Peyer's patch (tissue), 4 donors: ENCODE measurements at regions not wholly inside any gene's neighbourhood (a gene's known extent, or its start where the extent isn't known, plus 50 kb on each side); places are given as distances from the start of the nearest gene placed in this dataset.
A peak's percentile ranks its signal among the peaks of the same experiment; 100 is the strongest.

Source experiments
- DNase-seq, 3 donors: peaks; one replicate each; pipeline ENCODE4 v3.0.0-alpha.2; 2017 to 2019
- H3K27ac ChIP-seq, 4 donors: fragments of 200-600 bp; sonication (generic); one replicate each; pipeline ENCODE4 v1.5.1; 2016 to 2019
- H3K27me3 ChIP-seq, 2 donors: fragments of 200-600 bp; sonication (generic); one replicate each; pipeline ENCODE4 v1.5.1; 2019
- H3K36me3 ChIP-seq, 3 donors: fragments of 200-600 bp; sonication (generic); one replicate each; pipeline ENCODE4 v1.5.1; 2016 to 2019
- H3K4me1 ChIP-seq, 4 donors: fragments of 200-600 bp; sonication (generic); one replicate each; pipeline ENCODE4 v1.5.1; 2016 to 2019
- H3K4me3 ChIP-seq, 4 donors: fragments of 200-600 bp; sonication (generic); 1 replicate in 3 of 4; 2 replicates in 1 of 4; pipeline ENCODE4 v1.5.1; 2016 to 2019; ENCODE audit warnings: mild to moderate bottlenecking in 1 of 4
- H3K9me3 ChIP-seq, 4 donors: fragments of 200-600 bp; sonication (generic); one replicate each; pipeline ENCODE4 v1.5.1; 2016 to 2019; ENCODE audit warnings: mild to moderate bottlenecking in 1 of 4
- CTCF ChIP-seq, 6 experiments: fragments of 450-650 bp in 4 of 6; fragments of 200-600 bp in 2 of 6; sonication (generic) in 1 of 6; IDR thresholded peaks; one replicate each; pipeline ENCODE4 v1.5.1; 2017 to 2019; ENCODE audit warnings: antibody characterized with exemption in 6 of 6, mild to moderate bottlenecking in 3 of 6, moderate library complexity in 1 of 6
- POLR2A ChIP-seq, 2 donors: fragments of 450-650 bp; IDR thresholded peaks; one replicate each; pipeline ENCODE4 v1.5.1; 2017; ENCODE audit warnings: antibody characterized with exemption in 2 of 2, mild to moderate bottlenecking in 2 of 2, moderate library complexity in 2 of 2

- Histone ChIP-seq H3K27me3 (no peaks in the 10 kb centered on the region), H3K36me3 (no peaks in the 10 kb centered on the region), H3K27ac (peak overlapping the region in 1 of 4 donors; percentile 2), H3K9me3 (no peaks in the 10 kb centered on the region), H3K4me3 (no peak overlapping the region), H3K4me1 (peaks cover 0 to 11% (median 1%) of the 10 kb centered on the region in 4 donors)
- DNase-seq, result no peak
- TF ChIP-seq CTCF (IDR thresholded peaks at IDR 0.05), result no peak
- no peak for TF ChIP-seq POLR2A (IDR thresholded peaks at IDR 0.05)
These were observed 142.5 kb upstream of the PREP start for GRCh38 chr6:105545228-105545920.

- Histone ChIP-seq H3K9me3 (no peaks in the 10 kb centered on the region), H3K4me3 (no peak overlapping the region), H3K36me3 (no peaks in the 10 kb centered on the region), H3K27ac (no peak overlapping the region), H3K4me1 (no peaks in the 10 kb centered on the region), H3K27me3 (no peaks in the 10 kb centered on the region)
- no peak for TF ChIP-seq CTCF (IDR thresholded peaks at IDR 0.05)
- no peak for TF ChIP-seq POLR2A (IDR thresholded peaks at IDR 0.05)
- DNase-seq, result no peak
These were observed 137.0 kb upstream of the PREP start for GRCh38 chr6:105539911-105540310.

- H3K27ac ChIP-seq, result no peak overlapping the region
- H3K27me3 ChIP-seq, result no peaks in the 10 kb centered on the region
- H3K36me3 ChIP-seq, result no peaks in the 10 kb centered on the region
- no peak overlapping the region for H3K4me3 ChIP-seq
- DNase-seq, result no peak
- TF ChIP-seq CTCF (IDR thresholded peaks at IDR 0.05) (no peak), POLR2A (IDR thresholded peaks at IDR 0.05) (no peak)
- no peaks in the 10 kb centered on the region for H3K4me1 ChIP-seq
- no peaks in the 10 kb centered on the region for H3K9me3 ChIP-seq
These were observed 135.2 kb upstream of the PREP start for GRCh38 chr6:105537981-105538578.

- Histone ChIP-seq H3K4me1 (no peaks in the 10 kb centered on the region), H3K27ac (no peak overlapping the region), H3K9me3 (no peaks in the 10 kb centered on the region), H3K36me3 (no peaks in the 10 kb centered on the region), H3K4me3 (no peak overlapping the region), H3K27me3 (no peaks in the 10 kb centered on the region)
- DNase-seq, result no peak
- TF ChIP-seq CTCF (IDR thresholded peaks at IDR 0.05) (no peak), POLR2A (IDR thresholded peaks at IDR 0.05) (no peak)
These were observed 134.1 kb upstream of the PREP start for GRCh38 chr6:105536961-105537360.

- no peak for DNase-seq
These were observed 130.4 kb upstream of the PREP start for GRCh38 chr6:105533301-105533700.

More at GRCh38 chr6:105533301-105533700, 130.4 kb upstream of the PREP start:
- H3K27ac ChIP-seq, result no peak overlapping the region
- H3K4me3 ChIP-seq, result no peak overlapping the region
- TF ChIP-seq CTCF (IDR thresholded peaks at IDR 0.05) (no peak), POLR2A (IDR thresholded peaks at IDR 0.05) (no peak)
- H3K9me3 ChIP-seq, result no peaks in the 10 kb centered on the region
- H3K4me1 ChIP-seq, result no peaks in the 10 kb centered on the region
- no peaks in the 10 kb centered on the region for H3K36me3 ChIP-seq
- H3K27me3 ChIP-seq, result no peaks in the 10 kb centered on the region
